HEK293 (cell line): ENCODE measurements at regions not wholly inside any gene's neighbourhood (a gene's known extent, or its start where the extent isn't known, plus 50 kb on each side); places are given as distances from the start of the nearest gene placed in this dataset.

Experiments
- BCL11A ChIP-seq: fragments of 450-650 bp; formaldehyde crosslinking; IDR thresholded peaks from 2 replicates; pipeline ENCODE4 v1.5.1; 2016; ENCODE audit warnings: low read depth, missing biosample characterization, missing genetic modification characterization
- GLI4 ChIP-seq: fragments of 450-650 bp; formaldehyde crosslinking; IDR thresholded peaks from 2 replicates; pipeline ENCODE4 v1.5.1; 2016; ENCODE audit warnings: missing biosample characterization, missing genetic modification characterization
- TF ChIP-seq, protein P1 (sequence below): fragments of 450-650 bp; formaldehyde crosslinking; IDR thresholded peaks from 2 replicates; pipeline ENCODE4 v1.5.1; 2016; ENCODE audit warnings: missing biosample characterization, missing genetic modification characterization
- TF ChIP-seq, protein P2 (sequence below): sonication (generic); formaldehyde crosslinking; IDR thresholded peaks from 2 replicates; pipeline ENCODE4 v1.8.1; 2022; ENCODE audit warnings: mild to moderate bottlenecking, moderate library complexity, missing genetic modification reagents
- TF ChIP-seq, protein P3 (sequence below): fragments of 450-650 bp; formaldehyde crosslinking; IDR thresholded peaks from 2 replicates; pipeline ENCODE4 v1.5.1; 2016; ENCODE audit warnings: missing biosample characterization, missing genetic modification characterization

DNA sequence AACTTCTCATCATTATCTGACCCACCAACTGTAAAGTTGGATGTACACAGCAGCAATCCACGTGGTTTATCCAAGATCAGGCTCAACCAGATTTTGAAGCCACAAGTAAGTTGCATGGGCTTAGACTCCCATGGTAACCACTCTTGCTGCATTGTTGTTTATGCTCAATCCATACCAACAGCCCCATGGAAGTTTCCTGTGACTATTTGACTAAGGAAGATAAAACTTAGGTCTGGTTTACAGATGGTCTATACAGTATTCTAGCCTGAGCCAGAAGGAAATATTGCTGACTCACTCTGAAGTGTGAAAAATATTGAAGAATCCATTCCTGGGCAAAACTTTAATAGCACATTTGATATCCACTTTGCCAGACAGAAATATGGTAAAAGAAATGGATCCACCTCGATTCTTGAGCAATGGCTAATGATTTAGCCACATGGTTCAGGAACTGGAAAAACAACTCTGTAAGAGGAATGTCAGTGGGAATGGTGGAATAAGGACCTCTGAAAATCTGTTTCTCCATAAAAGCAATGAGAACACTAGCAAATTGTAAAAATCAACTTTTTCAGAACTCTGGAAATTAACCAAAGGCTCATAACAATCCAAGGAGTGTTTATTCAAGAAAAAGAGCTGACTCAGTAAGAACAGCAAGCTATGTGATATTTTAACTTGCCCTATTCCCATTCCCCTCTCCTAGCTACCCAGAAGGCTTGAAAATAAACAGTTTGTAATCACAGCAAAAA, 162.9 kb upstream of the STT3B start:
- TF ChIP-seq, protein P1, sequence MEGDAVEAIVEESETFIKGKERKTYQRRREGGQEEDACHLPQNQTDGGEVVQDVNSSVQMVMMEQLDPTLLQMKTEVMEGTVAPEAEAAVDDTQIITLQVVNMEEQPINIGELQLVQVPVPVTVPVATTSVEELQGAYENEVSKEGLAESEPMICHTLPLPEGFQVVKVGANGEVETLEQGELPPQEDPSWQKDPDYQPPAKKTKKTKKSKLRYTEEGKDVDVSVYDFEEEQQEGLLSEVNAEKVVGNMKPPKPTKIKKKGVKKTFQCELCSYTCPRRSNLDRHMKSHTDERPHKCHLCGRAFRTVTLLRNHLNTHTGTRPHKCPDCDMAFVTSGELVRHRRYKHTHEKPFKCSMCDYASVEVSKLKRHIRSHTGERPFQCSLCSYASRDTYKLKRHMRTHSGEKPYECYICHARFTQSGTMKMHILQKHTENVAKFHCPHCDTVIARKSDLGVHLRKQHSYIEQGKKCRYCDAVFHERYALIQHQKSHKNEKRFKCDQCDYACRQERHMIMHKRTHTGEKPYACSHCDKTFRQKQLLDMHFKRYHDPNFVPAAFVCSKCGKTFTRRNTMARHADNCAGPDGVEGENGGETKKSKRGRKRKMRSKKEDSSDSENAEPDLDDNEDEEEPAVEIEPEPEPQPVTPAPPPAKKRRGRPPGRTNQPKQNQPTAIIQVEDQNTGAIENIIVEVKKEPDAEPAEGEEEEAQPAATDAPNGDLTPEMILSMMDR = no peak
- no peak for TF ChIP-seq BCL11A (tag by site-specific recombination)
- no peak for TF ChIP-seq GLI4 (tag by site-specific recombination)
- TF ChIP-seq, protein P2, sequence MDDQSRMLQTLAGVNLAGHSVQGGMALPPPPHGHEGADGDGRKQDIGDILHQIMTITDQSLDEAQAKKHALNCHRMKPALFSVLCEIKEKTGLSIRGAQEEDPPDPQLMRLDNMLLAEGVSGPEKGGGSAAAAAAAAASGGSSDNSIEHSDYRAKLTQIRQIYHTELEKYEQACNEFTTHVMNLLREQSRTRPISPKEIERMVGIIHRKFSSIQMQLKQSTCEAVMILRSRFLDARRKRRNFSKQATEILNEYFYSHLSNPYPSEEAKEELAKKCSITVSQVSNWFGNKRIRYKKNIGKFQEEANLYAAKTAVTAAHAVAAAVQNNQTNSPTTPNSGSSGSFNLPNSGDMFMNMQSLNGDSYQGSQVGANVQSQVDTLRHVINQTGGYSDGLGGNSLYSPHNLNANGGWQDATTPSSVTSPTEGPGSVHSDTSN (CRISPR knock-in tag) = no peak
- TF ChIP-seq, protein P3, sequence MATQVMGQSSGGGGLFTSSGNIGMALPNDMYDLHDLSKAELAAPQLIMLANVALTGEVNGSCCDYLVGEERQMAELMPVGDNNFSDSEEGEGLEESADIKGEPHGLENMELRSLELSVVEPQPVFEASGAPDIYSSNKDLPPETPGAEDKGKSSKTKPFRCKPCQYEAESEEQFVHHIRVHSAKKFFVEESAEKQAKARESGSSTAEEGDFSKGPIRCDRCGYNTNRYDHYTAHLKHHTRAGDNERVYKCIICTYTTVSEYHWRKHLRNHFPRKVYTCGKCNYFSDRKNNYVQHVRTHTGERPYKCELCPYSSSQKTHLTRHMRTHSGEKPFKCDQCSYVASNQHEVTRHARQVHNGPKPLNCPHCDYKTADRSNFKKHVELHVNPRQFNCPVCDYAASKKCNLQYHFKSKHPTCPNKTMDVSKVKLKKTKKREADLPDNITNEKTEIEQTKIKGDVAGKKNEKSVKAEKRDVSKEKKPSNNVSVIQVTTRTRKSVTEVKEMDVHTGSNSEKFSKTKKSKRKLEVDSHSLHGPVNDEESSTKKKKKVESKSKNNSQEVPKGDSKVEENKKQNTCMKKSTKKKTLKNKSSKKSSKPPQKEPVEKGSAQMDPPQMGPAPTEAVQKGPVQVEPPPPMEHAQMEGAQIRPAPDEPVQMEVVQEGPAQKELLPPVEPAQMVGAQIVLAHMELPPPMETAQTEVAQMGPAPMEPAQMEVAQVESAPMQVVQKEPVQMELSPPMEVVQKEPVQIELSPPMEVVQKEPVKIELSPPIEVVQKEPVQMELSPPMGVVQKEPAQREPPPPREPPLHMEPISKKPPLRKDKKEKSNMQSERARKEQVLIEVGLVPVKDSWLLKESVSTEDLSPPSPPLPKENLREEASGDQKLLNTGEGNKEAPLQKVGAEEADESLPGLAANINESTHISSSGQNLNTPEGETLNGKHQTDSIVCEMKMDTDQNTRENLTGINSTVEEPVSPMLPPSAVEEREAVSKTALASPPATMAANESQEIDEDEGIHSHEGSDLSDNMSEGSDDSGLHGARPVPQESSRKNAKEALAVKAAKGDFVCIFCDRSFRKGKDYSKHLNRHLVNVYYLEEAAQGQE (tag by site-specific recombination) = no peak
